SK-N-SH treated with all-trans-retinoic acid at 6 μM for 48 hours (cell line): ENCODE measurements at regions not wholly inside any gene's neighbourhood (a gene's known extent, or its start where the extent isn't known, plus 50 kb on each side); places are given as distances from the start of the nearest gene placed in this dataset.

Experiments
- ATAC-seq: fragments of 200-7000 bp; cut with Tn5 transposase; 3 replicates; pipeline ENCODE4 v1.9.1; 2020; ENCODE audit warnings: mild to moderate bottlenecking, moderate library complexity
- ARNTL ChIP-seq: fragments of 450-650 bp; formaldehyde crosslinking; IDR thresholded peaks from 2 replicates; pipeline ENCODE4 v1.5.0; 2020; ENCODE audit warnings: low read depth, mild to moderate bottlenecking, moderate library complexity, borderline replicate concordance
- BACH2 ChIP-seq: fragments of 250-450 bp; sonication (Bioruptor Pico); IDR thresholded peaks from 2 replicates; pipeline ENCODE4 v1.9.0; 2021; ENCODE audit warnings: mild to moderate bottlenecking, borderline replicate concordance
- CSDC2 ChIP-seq: fragments of 250-450 bp; sonication (Bioruptor Pico); IDR thresholded peaks from 2 replicates; pipeline ENCODE4 v1.5.0; 2020; ENCODE audit warnings: mild to moderate bottlenecking, moderate library complexity
- ESRRG ChIP-seq: fragments of 250-450 bp; sonication (Bioruptor Pico); IDR thresholded peaks from 2 replicates; pipeline ENCODE4 v1.6.1; 2021; ENCODE audit warnings: mild to moderate bottlenecking
- GLIS3 ChIP-seq: fragments of 250-450 bp; sonication (Bioruptor Pico); IDR thresholded peaks from 2 replicates; pipeline ENCODE4 v1.5.0; 2020; ENCODE audit warnings: mild to moderate bottlenecking, moderate library complexity
- ISL1 ChIP-seq: fragments of 250-450 bp; sonication (Bioruptor Pico); IDR thresholded peaks from 2 replicates; pipeline ENCODE4 v2.1.2; 2022; ENCODE audit warnings: mild to moderate bottlenecking, moderate library complexity
- OSR1 ChIP-seq: fragments of 250-450 bp; sonication (Bioruptor Pico); IDR thresholded peaks from 2 replicates; pipeline ENCODE4 v1.8.0; 2022; ENCODE audit warnings: moderate library complexity, mild to moderate bottlenecking, inconsistent platforms
- PPARA ChIP-seq: fragments of 250-450 bp; sonication (Bioruptor Pico); IDR thresholded peaks from 2 replicates; pipeline ENCODE4 v1.5.0; 2020; ENCODE audit warnings: mild to moderate bottlenecking, borderline replicate concordance
- RARB ChIP-seq: fragments of 250-450 bp; sonication (Bioruptor Pico); IDR thresholded peaks from 2 replicates; pipeline ENCODE4 v1.8.0; 2021; ENCODE audit warnings: mild to moderate bottlenecking, moderate library complexity
- SNAI2 ChIP-seq: fragments of 250-450 bp; sonication (Bioruptor Pico); IDR thresholded peaks from 2 replicates; pipeline ENCODE4 v1.5.0; 2020; ENCODE audit warnings: mild to moderate bottlenecking, moderate library complexity
- TCF4 ChIP-seq: fragments of 250-450 bp; sonication (Bioruptor Pico); IDR thresholded peaks from 2 replicates; pipeline ENCODE4 v1.8.0; 2021; ENCODE audit warnings: mild to moderate bottlenecking, moderate library complexity, borderline replicate concordance
- TOX ChIP-seq: fragments of 250-450 bp; sonication (Bioruptor Pico); IDR thresholded peaks from 2 replicates; pipeline ENCODE4 v1.8.0; 2021; ENCODE audit warnings: mild to moderate bottlenecking, moderate library complexity, borderline replicate concordance
- ZC3H10 ChIP-seq: fragments of 250-450 bp; sonication (Bioruptor Pico); IDR thresholded peaks from 2 replicates; pipeline ENCODE4 v1.5.1; 2021; ENCODE audit warnings: mild to moderate bottlenecking, moderate library complexity
- ZFP3 ChIP-seq: fragments of 250-450 bp; sonication (Bioruptor Pico); IDR thresholded peaks from 2 replicates; pipeline ENCODE4 v1.5.0; 2020; ENCODE audit warnings: mild to moderate bottlenecking, moderate library complexity
- ZFP30 ChIP-seq: fragments of 450-650 bp; formaldehyde crosslinking; IDR thresholded peaks from 2 replicates; pipeline ENCODE4 v1.5.0; 2022; ENCODE audit warnings: mild to moderate bottlenecking, moderate library complexity
- ZNF565 ChIP-seq: fragments of 450-650 bp; formaldehyde crosslinking; conservative IDR thresholded peaks from 2 replicates; pipeline ENCODE4 v1.5.0; 2020; ENCODE audit warnings: low read depth, mild to moderate bottlenecking, moderate library complexity
- ZNF70 ChIP-seq: fragments of 450-650 bp; formaldehyde crosslinking; IDR thresholded peaks from 2 replicates; pipeline ENCODE4 v1.5.0; 2020; ENCODE audit warnings: mild to moderate bottlenecking, moderate library complexity
- ZNF8 ChIP-seq: fragments of 450-650 bp; formaldehyde crosslinking; IDR thresholded peaks from 2 replicates; pipeline ENCODE4 v1.5.0; 2020; ENCODE audit warnings: mild to moderate bottlenecking, moderate library complexity
- TF ChIP-seq, protein P1 (sequence below): fragments of 250-450 bp; sonication (Bioruptor Pico); IDR thresholded peaks from 2 replicates; pipeline ENCODE4 v1.8.0; 2020; ENCODE audit warnings: mild to moderate bottlenecking, moderate library complexity, borderline replicate concordance
- TF ChIP-seq, protein P2 (sequence below): fragments of 250-450 bp; sonication (Bioruptor Pico); IDR thresholded peaks from 2 replicates; pipeline ENCODE4 v1.5.0; 2020; ENCODE audit warnings: mild to moderate bottlenecking, moderate library complexity
- TF ChIP-seq, protein P3 (sequence below): fragments of 250-450 bp; sonication (Bioruptor Pico); IDR thresholded peaks from 2 replicates; pipeline ENCODE4 v1.5.1; 2020; ENCODE audit warnings: low read depth, mild to moderate bottlenecking, moderate library complexity
- TF ChIP-seq, protein P4 (sequence below): fragments of 250-450 bp; sonication (Bioruptor Pico); IDR thresholded peaks from 2 replicates; pipeline ENCODE4 v1.5.1; 2021; ENCODE audit warnings: mild to moderate bottlenecking, moderate library complexity
- TF ChIP-seq, protein P5 (sequence below): fragments of 250-450 bp; sonication (Bioruptor Pico); IDR thresholded peaks from 2 replicates; pipeline ENCODE4 v1.8.0; 2021; ENCODE audit warnings: low read depth, mild to moderate bottlenecking, moderate library complexity, borderline replicate concordance

DNA sequence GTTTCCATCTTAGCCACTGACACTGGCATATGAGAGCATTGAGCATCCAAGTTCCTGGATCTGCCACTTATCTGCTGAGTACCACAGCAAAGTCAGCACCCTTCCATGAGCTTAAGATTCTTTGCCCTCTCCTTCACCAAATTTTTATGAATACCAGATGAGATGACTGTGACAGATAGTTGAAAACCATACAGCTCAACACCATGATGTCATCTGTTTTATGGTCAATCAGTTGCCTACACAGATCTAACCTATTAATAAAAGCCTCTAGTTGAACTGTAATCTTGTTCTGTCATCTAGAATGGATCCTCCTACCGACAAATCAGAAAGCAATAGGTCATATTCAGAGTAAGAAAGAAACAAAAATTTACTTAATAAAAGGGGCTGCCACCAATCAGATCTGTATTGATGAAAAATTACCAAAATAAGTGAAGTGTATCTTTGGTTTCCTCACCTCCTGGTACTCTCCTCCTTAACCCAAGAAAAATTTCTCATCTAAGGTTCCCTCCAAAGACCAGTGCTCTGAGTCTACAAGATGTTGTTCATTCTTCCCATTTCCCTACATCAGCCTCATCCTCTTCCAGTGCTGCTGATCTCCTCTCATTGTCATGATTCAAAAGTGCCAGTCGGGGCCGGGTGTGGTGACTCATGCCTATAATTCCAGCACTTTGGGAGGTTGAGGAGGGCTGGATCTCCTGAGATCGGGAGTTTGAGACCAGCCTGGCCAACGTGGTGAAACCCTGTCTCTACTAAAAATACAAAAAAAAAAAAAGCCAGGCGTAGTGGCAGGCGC lies 138.8 kb upstream of the CTTNBP2NL start:
- no peak for ATAC-seq
- TF ChIP-seq ZNF565 (CRISPR knock-in tag), result no peak
- TF ChIP-seq ARNTL (CRISPR knock-in tag), result no peak
- no peak for TF ChIP-seq ISL1 (CRISPR knock-in tag)
- TF ChIP-seq, protein P1, sequence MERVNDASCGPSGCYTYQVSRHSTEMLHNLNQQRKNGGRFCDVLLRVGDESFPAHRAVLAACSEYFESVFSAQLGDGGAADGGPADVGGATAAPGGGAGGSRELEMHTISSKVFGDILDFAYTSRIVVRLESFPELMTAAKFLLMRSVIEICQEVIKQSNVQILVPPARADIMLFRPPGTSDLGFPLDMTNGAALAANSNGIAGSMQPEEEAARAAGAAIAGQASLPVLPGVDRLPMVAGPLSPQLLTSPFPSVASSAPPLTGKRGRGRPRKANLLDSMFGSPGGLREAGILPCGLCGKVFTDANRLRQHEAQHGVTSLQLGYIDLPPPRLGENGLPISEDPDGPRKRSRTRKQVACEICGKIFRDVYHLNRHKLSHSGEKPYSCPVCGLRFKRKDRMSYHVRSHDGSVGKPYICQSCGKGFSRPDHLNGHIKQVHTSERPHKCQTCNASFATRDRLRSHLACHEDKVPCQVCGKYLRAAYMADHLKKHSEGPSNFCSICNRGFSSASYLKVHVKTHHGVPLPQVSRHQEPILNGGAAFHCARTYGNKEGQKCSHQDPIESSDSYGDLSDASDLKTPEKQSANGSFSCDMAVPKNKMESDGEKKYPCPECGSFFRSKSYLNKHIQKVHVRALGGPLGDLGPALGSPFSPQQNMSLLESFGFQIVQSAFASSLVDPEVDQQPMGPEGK, result no peak
- TF ChIP-seq, protein P2, sequence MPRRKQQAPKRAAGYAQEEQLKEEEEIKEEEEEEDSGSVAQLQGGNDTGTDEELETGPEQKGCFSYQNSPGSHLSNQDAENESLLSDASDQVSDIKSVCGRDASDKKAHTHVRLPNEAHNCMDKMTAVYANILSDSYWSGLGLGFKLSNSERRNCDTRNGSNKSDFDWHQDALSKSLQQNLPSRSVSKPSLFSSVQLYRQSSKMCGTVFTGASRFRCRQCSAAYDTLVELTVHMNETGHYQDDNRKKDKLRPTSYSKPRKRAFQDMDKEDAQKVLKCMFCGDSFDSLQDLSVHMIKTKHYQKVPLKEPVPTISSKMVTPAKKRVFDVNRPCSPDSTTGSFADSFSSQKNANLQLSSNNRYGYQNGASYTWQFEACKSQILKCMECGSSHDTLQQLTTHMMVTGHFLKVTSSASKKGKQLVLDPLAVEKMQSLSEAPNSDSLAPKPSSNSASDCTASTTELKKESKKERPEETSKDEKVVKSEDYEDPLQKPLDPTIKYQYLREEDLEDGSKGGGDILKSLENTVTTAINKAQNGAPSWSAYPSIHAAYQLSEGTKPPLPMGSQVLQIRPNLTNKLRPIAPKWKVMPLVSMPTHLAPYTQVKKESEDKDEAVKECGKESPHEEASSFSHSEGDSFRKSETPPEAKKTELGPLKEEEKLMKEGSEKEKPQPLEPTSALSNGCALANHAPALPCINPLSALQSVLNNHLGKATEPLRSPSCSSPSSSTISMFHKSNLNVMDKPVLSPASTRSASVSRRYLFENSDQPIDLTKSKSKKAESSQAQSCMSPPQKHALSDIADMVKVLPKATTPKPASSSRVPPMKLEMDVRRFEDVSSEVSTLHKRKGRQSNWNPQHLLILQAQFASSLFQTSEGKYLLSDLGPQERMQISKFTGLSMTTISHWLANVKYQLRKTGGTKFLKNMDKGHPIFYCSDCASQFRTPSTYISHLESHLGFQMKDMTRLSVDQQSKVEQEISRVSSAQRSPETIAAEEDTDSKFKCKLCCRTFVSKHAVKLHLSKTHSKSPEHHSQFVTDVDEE (CRISPR knock-in tag), result no peak
- TF ChIP-seq ZNF70 (CRISPR knock-in tag), result no peak
- TF ChIP-seq RARB, result no peak
- TF ChIP-seq ZFP3 (CRISPR knock-in tag), result no peak
- no peak for TF ChIP-seq GLIS3 (CRISPR knock-in tag)
- no peak for TF ChIP-seq ZNF8
- no peak for TF ChIP-seq ZC3H10 (CRISPR knock-in tag)
- no peak for TF ChIP-seq SNAI2 (CRISPR knock-in tag)
- TF ChIP-seq PPARA (CRISPR knock-in tag), result no peak
- no peak for TF ChIP-seq TCF4
- TF ChIP-seq, protein P3, sequence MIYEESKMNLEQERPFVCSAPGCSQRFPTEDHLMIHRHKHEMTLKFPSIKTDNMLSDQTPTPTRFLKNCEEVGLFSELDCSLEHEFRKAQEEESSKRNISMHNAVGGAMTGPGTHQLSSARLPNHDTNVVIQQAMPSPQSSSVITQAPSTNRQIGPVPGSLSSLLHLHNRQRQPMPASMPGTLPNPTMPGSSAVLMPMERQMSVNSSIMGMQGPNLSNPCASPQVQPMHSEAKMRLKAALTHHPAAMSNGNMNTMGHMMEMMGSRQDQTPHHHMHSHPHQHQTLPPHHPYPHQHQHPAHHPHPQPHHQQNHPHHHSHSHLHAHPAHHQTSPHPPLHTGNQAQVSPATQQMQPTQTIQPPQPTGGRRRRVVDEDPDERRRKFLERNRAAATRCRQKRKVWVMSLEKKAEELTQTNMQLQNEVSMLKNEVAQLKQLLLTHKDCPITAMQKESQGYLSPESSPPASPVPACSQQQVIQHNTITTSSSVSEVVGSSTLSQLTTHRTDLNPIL (CRISPR knock-in tag), result no peak

DNA sequence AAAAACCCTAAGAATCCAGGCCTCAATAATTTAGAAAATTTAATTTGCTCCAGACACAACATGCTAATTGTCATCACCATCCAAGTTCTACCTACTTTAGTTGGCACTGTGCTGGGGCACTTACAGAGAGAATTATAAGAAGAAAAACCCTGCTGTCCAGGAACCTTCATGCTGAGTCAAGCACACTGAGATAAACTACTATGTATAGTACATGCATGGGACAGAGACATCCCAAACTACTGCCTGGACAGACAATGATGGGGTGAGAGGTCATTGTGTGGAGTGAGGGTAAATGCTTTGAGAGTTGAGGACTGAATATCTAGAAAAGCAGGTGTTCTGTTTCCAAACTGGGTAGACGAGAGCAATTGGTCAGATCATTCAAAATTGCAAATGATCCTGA lies 135.3 kb upstream of the CTTNBP2NL start:
- no peak for ATAC-seq
- TF ChIP-seq, protein P4, sequence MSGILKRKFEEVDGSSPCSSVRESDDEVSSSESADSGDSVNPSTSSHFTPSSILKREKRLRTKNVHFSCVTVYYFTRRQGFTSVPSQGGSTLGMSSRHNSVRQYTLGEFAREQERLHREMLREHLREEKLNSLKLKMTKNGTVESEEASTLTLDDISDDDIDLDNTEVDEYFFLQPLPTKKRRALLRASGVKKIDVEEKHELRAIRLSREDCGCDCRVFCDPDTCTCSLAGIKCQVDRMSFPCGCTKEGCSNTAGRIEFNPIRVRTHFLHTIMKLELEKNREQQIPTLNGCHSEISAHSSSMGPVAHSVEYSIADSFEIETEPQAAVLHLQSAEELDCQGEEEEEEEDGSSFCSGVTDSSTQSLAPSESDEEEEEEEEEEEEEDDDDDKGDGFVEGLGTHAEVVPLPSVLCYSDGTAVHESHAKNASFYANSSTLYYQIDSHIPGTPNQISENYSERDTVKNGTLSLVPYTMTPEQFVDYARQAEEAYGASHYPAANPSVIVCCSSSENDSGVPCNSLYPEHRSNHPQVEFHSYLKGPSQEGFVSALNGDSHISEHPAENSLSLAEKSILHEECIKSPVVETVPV (CRISPR knock-in tag), result no peak
- no peak for TF ChIP-seq ZNF565 (CRISPR knock-in tag)
- no peak for TF ChIP-seq PPARA (CRISPR knock-in tag)
- TF ChIP-seq GLIS3 (CRISPR knock-in tag), result no peak
- TF ChIP-seq, protein P3 (CRISPR knock-in tag), result no peak
- TF ChIP-seq, protein P5, sequence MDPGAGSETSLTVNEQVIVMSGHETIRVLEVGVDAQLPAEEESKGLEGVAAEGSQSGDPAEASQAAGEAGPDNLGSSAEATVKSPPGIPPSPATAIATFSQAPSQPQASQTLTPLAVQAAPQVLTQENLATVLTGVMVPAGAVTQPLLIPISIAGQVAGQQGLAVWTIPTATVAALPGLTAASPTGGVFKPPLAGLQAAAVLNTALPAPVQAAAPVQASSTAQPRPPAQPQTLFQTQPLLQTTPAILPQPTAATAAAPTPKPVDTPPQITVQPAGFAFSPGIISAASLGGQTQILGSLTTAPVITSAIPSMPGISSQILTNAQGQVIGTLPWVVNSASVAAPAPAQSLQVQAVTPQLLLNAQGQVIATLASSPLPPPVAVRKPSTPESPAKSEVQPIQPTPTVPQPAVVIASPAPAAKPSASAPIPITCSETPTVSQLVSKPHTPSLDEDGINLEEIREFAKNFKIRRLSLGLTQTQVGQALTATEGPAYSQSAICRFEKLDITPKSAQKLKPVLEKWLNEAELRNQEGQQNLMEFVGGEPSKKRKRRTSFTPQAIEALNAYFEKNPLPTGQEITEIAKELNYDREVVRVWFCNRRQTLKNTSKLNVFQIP, result no peak
- no peak for TF ChIP-seq SNAI2 (CRISPR knock-in tag)
- no peak for TF ChIP-seq ISL1 (CRISPR knock-in tag)
- TF ChIP-seq RARB, result no peak
- TF ChIP-seq ARNTL (CRISPR knock-in tag), result no peak
- TF ChIP-seq TCF4, result no peak
- TF ChIP-seq CSDC2, result no peak
- no peak for TF ChIP-seq ESRRG (CRISPR knock-in tag)
- TF ChIP-seq BACH2 (CRISPR knock-in tag), result no peak
- TF ChIP-seq TOX (CRISPR knock-in tag), result no peak
- TF ChIP-seq ZFP30 (CRISPR knock-in tag), result no peak
- no peak for TF ChIP-seq OSR1 (CRISPR knock-in tag)
- TF ChIP-seq, protein P2 (CRISPR knock-in tag), result no peak
- TF ChIP-seq, all 23 proteins: peak for 0
